GM12878 (cell line): ENCODE measurements at regions not wholly inside any gene's neighbourhood (a gene's known extent, or its start where the extent isn't known, plus 50 kb on each side); places are given as distances from the start of the nearest gene placed in this dataset.

ENCODE experiments used
- ATAC-seq: fragments of 200-7000 bp; cut with Tn5 transposase; 3 replicates; pipeline ENCODE4 v1.9.1; 2020; ENCODE audit warnings: mild to moderate bottlenecking, moderate library complexity
- BruUV-seq: library from RNA; stranded (reverse); fragments of 400-500 nt; replicated peaks from 2 replicates; lab custom pipeline; 2021; lab: Mats Ljungman, UMichigan
- CTCF ChIA-PET: fragments of 300-600 bp; sonication (Branson Sonifier 250); formaldehyde crosslinking; extraction: SDS; loops from one replicate; lab custom pipeline; 2021; ENCODE audit warnings: inconsistent platforms; lab: Yijun Ruan, JAX
- POLR2A ChIA-PET: fragments of 350-600 bp; formaldehyde crosslinking; extraction: SDS; loops from one replicate; lab custom pipeline; 2021; ENCODE audit warnings: inconsistent platforms; lab: Charles Lee
- RAD21 ChIA-PET: fragments of 300-600 bp; sonication (Branson Sonifier 250); formaldehyde crosslinking; loops from one replicate; lab custom pipeline; 2023; ENCODE audit warnings: antibody characterized with exemption; ENCODE audit not compliant: unreplicated experiment; lab: Charles Lee
- SMC1A ChIA-PET: fragments of 300-600 bp; sonication (Branson Sonifier 250); formaldehyde crosslinking; loops from one replicate; lab custom pipeline; 2023; ENCODE audit not compliant: unreplicated experiment, uncharacterized antibody; lab: Charles Lee
- DNase-seq: peaks from one replicate; pipeline ENCODE4 v3.0.0-alpha.2; 2011; ENCODE audit warnings: low read depth, low spot score
- FAIRE-seq: peaks from 3 replicates; lab custom pipeline; 2011; peaks lifted over from hg19 to GRCh38; lab: Jason Lieb, UNC
- H2AFZ ChIP-seq: 2 replicates; pipeline ENCODE4 v1.6.0; 2011; ENCODE audit warnings: low read depth, low read length, control low read depth; ENCODE audit not compliant: control insufficient read depth
- H3K27ac ChIP-seq: 2 replicates; pipeline ENCODE4 v1.5.1; 2011; ENCODE audit warnings: control low read depth; ENCODE audit not compliant: control insufficient read depth, insufficient read depth
- H3K27me3 ChIP-seq, 2 experiments: replicated peaks in 1 of 2; 2 replicates each; pipeline versions ENCODE4 v1.6.0 to v1.6.1; 2011; ENCODE audit warnings: low read length in 1 of 2; ENCODE audit not compliant: control insufficient read depth in 2 of 2, insufficient read depth in 2 of 2
- H3K36me3 ChIP-seq, 2 experiments: 2 replicates each; pipeline ENCODE4 v1.5.1; 2011; ENCODE audit warnings: low read length in 1 of 2; ENCODE audit not compliant: control insufficient read depth in 2 of 2, insufficient read depth in 2 of 2
- H3K4me1 ChIP-seq: 2 replicates; pipeline ENCODE4 v1.6.1; 2011; ENCODE audit warnings: mild to moderate bottlenecking, low read length, moderate library complexity, mixed read lengths; ENCODE audit not compliant: control insufficient read depth, insufficient read depth
- H3K4me2 ChIP-seq: 2 replicates; pipeline ENCODE4 v1.6.0; 2011; ENCODE audit warnings: control low read depth; ENCODE audit not compliant: control insufficient read depth, insufficient read depth
- H3K4me3 ChIP-seq: fragments of 200-600 bp; sonication (generic); 2 replicates; pipeline ENCODE4 v1.5.1; 2016
- H3K79me2 ChIP-seq: 2 replicates; pipeline ENCODE4 v1.6.0; 2011; ENCODE audit warnings: low read length; ENCODE audit not compliant: control insufficient read depth, insufficient read depth
- H3K9ac ChIP-seq: 2 replicates; pipeline ENCODE4 v1.8.0; 2011; ENCODE audit warnings: low read length, control low read depth, mixed read lengths; ENCODE audit not compliant: control insufficient read depth, insufficient read depth
- H3K9me3 ChIP-seq: replicated peaks from 3 replicates; pipeline ENCODE4 v1.5.1; 2011; ENCODE audit warnings: mild to moderate bottlenecking, low read length; ENCODE audit not compliant: control insufficient read depth, insufficient read depth
- H4K20me1 ChIP-seq: 2 replicates; pipeline ENCODE4 v1.6.0; 2011; ENCODE audit not compliant: control insufficient read depth, insufficient read depth
- FOXK2 ChIP-seq: fragments of 450-650 bp; IDR thresholded peaks from 2 replicates; pipeline ENCODE4 v1.6.1; 2017; ENCODE audit warnings: mild to moderate bottlenecking, moderate library complexity
- TBL1XR1 ChIP-seq: IDR thresholded peaks from 2 replicates; pipeline ENCODE4 v1.6.1; 2012; ENCODE audit warnings: low read depth, low read length, improper control_type of control experiment
- TCF7 ChIP-seq: IDR thresholded peaks from 2 replicates; pipeline ENCODE4 v1.6.1; 2014; ENCODE audit warnings: antibody characterized with exemption, borderline replicate concordance
- ZNF622 ChIP-seq: fragments of 450-650 bp; IDR thresholded peaks from 2 replicates; pipeline ENCODE4 v1.6.1; 2017; ENCODE audit warnings: mild to moderate bottlenecking, inconsistent platforms
- ZNF687 ChIP-seq: fragments of 450-650 bp; IDR thresholded peaks from 2 replicates; pipeline ENCODE4 v1.6.1; 2017; ENCODE audit warnings: mild to moderate bottlenecking, moderate library complexity
- WGBS: methylation state at CpG from one replicate; pipeline ENCODE4 v1.1.6; 2016; ENCODE audit warnings: low lambda C conversion rate; ENCODE audit not compliant: insufficient replicate concordance, insufficient coverage; ENCODE audit errors: missing lambda C conversion rate; 5-methylcytosine and 5-hydroxymethylcytosine counted together
- in situ Hi-C: fragments of 300-500 bp; cut with MboI; formaldehyde crosslinking; loops from 9 replicates; pipeline ENCODE4 v1.14.3; 2018; ENCODE audit warnings: mixed read lengths
- intact Hi-C: fragments of 100-400 bp; cut with micrococcal nuclease; formaldehyde crosslinking; loops from one replicate; pipeline ENCODE4 v1.14.2; 2022; ENCODE audit not compliant: unreplicated experiment
- TF ChIP-seq, protein P1 (sequence below): fragments of 450-650 bp; conservative IDR thresholded peaks from 2 replicates; pipeline ENCODE4 v1.6.1; 2017; ENCODE audit warnings: mild to moderate bottlenecking, moderate library complexity

DNA sequence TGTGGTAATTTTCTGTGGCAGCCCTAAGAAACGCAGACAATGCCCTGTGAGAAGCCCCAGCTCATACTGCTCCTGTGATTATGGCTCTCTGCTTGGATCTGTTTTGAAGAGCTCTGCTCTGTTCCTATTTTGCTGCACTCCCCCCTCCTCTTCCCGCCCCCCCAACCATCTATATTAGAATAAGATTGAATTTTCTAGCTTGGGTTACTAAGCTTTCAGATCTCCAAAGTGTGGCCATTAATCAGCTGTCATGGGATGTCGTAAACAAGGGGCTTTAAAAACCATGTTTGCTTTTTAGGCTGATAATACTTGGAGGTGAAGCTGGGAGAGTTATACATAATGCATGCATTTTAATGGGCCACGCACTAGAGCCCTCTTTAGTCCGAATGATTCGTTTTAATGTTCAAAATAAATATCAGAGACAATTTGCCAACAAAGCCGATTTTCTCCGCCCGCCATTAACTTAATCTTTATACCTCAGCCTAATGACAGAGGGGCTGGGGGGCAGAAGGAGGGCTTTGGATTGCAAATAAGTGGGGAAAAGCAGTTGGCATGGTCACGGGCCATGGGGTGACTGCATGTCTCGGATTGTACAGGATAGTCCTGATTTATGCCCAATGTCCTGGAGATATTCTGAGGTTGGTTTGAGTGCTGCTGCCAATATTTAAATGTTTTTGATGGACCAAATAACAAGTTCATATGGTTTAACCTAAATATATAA, 165.5 kb downstream of the RPS24 start:
- no peaks in the 10 kb centered on the region for H3K27me3 ChIP-seq
- no peak for FAIRE-seq
- no peak for DNase-seq
- H3K4me1 ChIP-seq: no peaks in the 10 kb centered on the region
- H3K27ac ChIP-seq: no peak overlapping the region
- WGBS: 39% methylated on average over 11 of the region's 11 CpGs
- H3K9ac ChIP-seq: no peak overlapping the region
- in situ Hi-C loops (no loop called here), intact Hi-C loops (no loop called here)
- H2AFZ ChIP-seq: no peak overlapping the region
- ChIA-PET CTCF (interaction anchor here (0.6 kb wide), 1 partner anchor 996 kb away, joined by 3 read pairs; no protein-coding TSS in a partner anchor), SMC1A (no interaction called here), POLR2A (no interaction called here), RAD21 (no interaction called here)
- H4K20me1 ChIP-seq: no peaks in the 10 kb centered on the region
- ATAC-seq: no peak
- no peaks in the 10 kb centered on the region for H3K79me2 ChIP-seq
- H3K36me3 ChIP-seq: no peaks in the 10 kb centered on the region
- no peaks in the 10 kb centered on the region for H3K9me3 ChIP-seq
- H3K4me3 ChIP-seq: no peak overlapping the region
- TF ChIP-seq TBL1XR1 (no peak), FOXK2 (no peak), TCF7 (no peak), ZNF687 (no peak), ZNF622 (no peak)
- TF ChIP-seq, protein P1, sequence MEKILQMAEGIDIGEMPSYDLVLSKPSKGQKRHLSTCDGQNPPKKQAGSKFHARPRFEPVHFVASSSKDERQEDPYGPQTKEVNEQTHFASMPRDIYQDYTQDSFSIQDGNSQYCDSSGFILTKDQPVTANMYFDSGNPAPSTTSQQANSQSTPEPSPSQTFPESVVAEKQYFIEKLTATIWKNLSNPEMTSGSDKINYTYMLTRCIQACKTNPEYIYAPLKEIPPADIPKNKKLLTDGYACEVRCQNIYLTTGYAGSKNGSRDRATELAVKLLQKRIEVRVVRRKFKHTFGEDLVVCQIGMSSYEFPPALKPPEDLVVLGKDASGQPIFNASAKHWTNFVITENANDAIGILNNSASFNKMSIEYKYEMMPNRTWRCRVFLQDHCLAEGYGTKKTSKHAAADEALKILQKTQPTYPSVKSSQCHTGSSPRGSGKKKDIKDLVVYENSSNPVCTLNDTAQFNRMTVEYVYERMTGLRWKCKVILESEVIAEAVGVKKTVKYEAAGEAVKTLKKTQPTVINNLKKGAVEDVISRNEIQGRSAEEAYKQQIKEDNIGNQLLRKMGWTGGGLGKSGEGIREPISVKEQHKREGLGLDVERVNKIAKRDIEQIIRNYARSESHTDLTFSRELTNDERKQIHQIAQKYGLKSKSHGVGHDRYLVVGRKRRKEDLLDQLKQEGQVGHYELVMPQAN: no peak
- BruUV-seq: no TSS peak
- H3K4me2 ChIP-seq: no peak overlapping the region
